GM19324 (cell line): ENCODE measurements at regions not wholly inside any gene's neighbourhood (a gene's known extent, or its start where the extent isn't known, plus 50 kb on each side); places are given as distances from the start of the nearest gene placed in this dataset.

ENCODE experiments used
- ATAC-seq: cut with Tn5 transposase; IDR thresholded peaks from one replicate; pipeline ENCODE4 v1.9.1; 2021; ENCODE audit warnings: mild to moderate bottlenecking, moderate library complexity; ENCODE audit not compliant: unreplicated experiment, low FRiP score

- ATAC-seq, result no peak
Observed at GRCh38 chr18:45221363-45221762, 393.9 kb upstream of the SLC14A2 start.

GRCh38 chr18:45222180-45222579, 393.1 kb upstream of the SLC14A2 start:
- no peak for ATAC-seq

- ATAC-seq, result no peak
Observed at GRCh38 chr18:45227001-45227742, 388.1 kb upstream of the SLC14A2 start.

- ATAC-seq, result no peak
Observed at GRCh38 chr18:45228796-45229388, 386.4 kb upstream of the SLC14A2 start.

GRCh38 chr18:45231617-45232016, 383.7 kb upstream of the SLC14A2 start:
- no peak for ATAC-seq

GRCh38 chr18:45232061-45232460, 383.2 kb upstream of the SLC14A2 start:
- ATAC-seq, result no peak

- no peak for ATAC-seq
Observed at GRCh38 chr18:45236676-45237075, 378.6 kb upstream of the SLC14A2 start.

- ATAC-seq, result no peak
Observed at GRCh38 chr18:45237343-45238098, 377.8 kb upstream of the SLC14A2 start.

GRCh38 chr18:45241271-45241670, 374.0 kb upstream of the SLC14A2 start:
- no peak for ATAC-seq

GRCh38 chr18:45241982-45242565, 373.2 kb upstream of the SLC14A2 start:
- no peak for ATAC-seq

- ATAC-seq, result no peak
Observed at GRCh38 chr18:45243340-45244110, 371.8 kb upstream of the SLC14A2 start.

- ATAC-seq, result no peak
Observed at GRCh38 chr18:45245091-45245511, 370.2 kb upstream of the SLC14A2 start.

- ATAC-seq, result no peak
Observed at GRCh38 chr18:45248240-45248903, 366.9 kb upstream of the SLC14A2 start.

GRCh38 chr18:45249246-45249661, 366.0 kb upstream of the SLC14A2 start:
- no peak for ATAC-seq

- no peak for ATAC-seq
Observed at GRCh38 chr18:45250479-45250878, 364.8 kb upstream of the SLC14A2 start.

GRCh38 chr18:45251236-45251635, 364.0 kb upstream of the SLC14A2 start:
- ATAC-seq, result no peak

- ATAC-seq, result no peak
Observed at GRCh38 chr18:45252474-45252873, 362.8 kb upstream of the SLC14A2 start.

- ATAC-seq, result no peak
Observed at GRCh38 chr18:45253056-45253565, 362.2 kb upstream of the SLC14A2 start.

- no peak for ATAC-seq
Observed at GRCh38 chr18:45253973-45254708, 361.1 kb upstream of the SLC14A2 start.
